Tibial nerve (tissue), 4 donors: ENCODE measurements at regions not wholly inside any gene's neighbourhood (a gene's known extent, or its start where the extent isn't known, plus 50 kb on each side); places are given as distances from the start of the nearest gene placed in this dataset.

Experiments used
- CTCF ChIP-seq, 5 experiments: fragments of 200-600 bp in 3 of 5; fragments of 450-650 bp in 2 of 5; sonication (generic) in 3 of 5; IDR thresholded peaks; one replicate each; pipeline ENCODE4 v1.5.1; 2016 to 2019; ENCODE audit warnings: antibody characterized with exemption in 5 of 5, mild to moderate bottlenecking in 3 of 5, moderate library complexity in 2 of 5
- EP300 ChIP-seq, 2 donors: sonication (generic); formaldehyde crosslinking; IDR thresholded peaks; one replicate each; pipeline ENCODE4 v1.6.1; 2017; ENCODE audit warnings: antibody characterized with exemption in 2 of 2, mild to moderate bottlenecking in 1 of 2
- POLR2A ChIP-seq, 2 donors: fragments of 450-650 bp; IDR thresholded peaks; one replicate each; pipeline ENCODE4 v1.6.1; 2017; ENCODE audit warnings: antibody characterized with exemption in 2 of 2, mild to moderate bottlenecking in 2 of 2, moderate library complexity in 2 of 2

DNA sequence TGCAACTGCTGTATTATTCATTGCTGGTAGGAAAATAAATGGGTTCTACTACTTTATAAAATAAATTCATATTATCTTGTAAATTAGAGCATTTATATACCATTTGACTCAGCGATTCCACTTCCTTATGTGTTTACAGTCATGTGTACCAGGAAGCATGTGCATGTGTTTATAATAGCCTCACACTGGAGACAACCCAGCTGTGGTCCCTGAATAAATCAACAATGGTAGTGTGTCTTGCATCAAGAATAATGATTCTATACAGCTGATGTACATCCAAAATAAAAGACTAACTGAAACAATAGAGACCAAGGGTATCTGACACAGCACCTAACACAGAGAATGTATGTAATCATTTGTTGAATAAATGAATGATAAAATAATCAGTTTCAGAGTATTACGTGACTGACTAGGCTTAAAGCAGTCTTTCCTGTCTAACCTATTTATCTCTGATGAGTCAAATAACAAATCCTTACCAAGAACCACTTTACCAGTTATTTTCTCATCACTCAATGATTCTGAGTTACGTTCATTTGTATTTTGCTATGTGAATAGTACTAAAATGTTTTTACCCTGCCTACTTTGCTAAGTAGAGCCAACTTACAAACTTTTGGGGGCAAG lies 216.8 kb downstream of the UBE2E3 start:
- TF ChIP-seq CTCF (IDR thresholded peaks at IDR 0.05) (no peak), POLR2A (IDR thresholded peaks at IDR 0.05) (no peak), EP300 (IDR thresholded peaks at IDR 0.05) (no peak)
